NT2/D1 (cell line): ENCODE measurements at regions not wholly inside any gene's neighbourhood (a gene's known extent, or its start where the extent isn't known, plus 50 kb on each side); places are given as distances from the start of the nearest gene placed in this dataset.

ENCODE experiments used
- SUZ12 ChIP-seq: IDR thresholded peaks from 2 replicates; pipeline ENCODE4 v1.6.1; 2011; ENCODE audit not compliant: insufficient read length, insufficient read depth; ENCODE audit errors: extremely low read depth
- YY1 ChIP-seq: IDR thresholded peaks from 2 replicates; pipeline ENCODE4 v1.6.1; 2011; ENCODE audit not compliant: insufficient read length, insufficient read depth

- no peak for TF ChIP-seq SUZ12
- TF ChIP-seq YY1: no peak
Observed at GRCh38 chr3:81214631-81215030, 546.8 kb downstream of the GBE1 start.
